ENCODE measurements at regions not wholly inside any gene's neighbourhood (a gene's known extent, or its start where the extent isn't known, plus 50 kb on each side); places are given as distances from the start of the nearest gene placed in this dataset.

DNA sequence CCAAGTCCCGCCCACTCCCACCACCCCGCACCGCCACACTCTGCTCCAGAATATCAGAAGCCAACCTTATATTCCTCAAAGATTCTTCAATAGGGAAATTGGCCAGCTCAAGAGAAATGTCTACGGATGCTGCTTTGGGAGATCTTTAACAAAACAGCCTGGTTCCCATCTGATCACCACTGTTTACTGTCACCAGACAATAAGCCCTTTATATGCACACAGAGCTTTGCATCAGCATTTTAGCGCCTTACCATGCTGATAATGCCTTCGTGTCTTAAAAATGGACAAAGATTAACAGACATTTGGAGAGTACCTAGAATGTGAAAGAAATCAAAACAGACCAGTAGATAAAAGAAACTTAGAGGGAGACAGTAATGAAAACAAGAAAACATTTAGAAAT lies 141.7 kb upstream of the SYT6 start:
- no TSS peak for BruUV-seq (replicated peaks)
- Mint-ChIP-seq H3K36me3 (ENCODE audit: insufficient read depth, unreplicated experiment) (no peaks in the 10 kb centered on the region), H3K27me3 (ENCODE audit: unreplicated experiment) (peaks cover 88% of the 10 kb centered on the region), H3K9me3 (ENCODE audit: low read depth, unreplicated experiment) (no peaks in the 10 kb centered on the region), H3K4me1 (ENCODE audit: low read depth, unreplicated experiment) (no peaks in the 10 kb centered on the region), H3K4me3 (ENCODE audit: low read depth, unreplicated experiment) (no peak overlapping the region), H3K27ac (ENCODE audit: unreplicated experiment) (no peak overlapping the region)
- TF ChIP-seq, protein P1, sequence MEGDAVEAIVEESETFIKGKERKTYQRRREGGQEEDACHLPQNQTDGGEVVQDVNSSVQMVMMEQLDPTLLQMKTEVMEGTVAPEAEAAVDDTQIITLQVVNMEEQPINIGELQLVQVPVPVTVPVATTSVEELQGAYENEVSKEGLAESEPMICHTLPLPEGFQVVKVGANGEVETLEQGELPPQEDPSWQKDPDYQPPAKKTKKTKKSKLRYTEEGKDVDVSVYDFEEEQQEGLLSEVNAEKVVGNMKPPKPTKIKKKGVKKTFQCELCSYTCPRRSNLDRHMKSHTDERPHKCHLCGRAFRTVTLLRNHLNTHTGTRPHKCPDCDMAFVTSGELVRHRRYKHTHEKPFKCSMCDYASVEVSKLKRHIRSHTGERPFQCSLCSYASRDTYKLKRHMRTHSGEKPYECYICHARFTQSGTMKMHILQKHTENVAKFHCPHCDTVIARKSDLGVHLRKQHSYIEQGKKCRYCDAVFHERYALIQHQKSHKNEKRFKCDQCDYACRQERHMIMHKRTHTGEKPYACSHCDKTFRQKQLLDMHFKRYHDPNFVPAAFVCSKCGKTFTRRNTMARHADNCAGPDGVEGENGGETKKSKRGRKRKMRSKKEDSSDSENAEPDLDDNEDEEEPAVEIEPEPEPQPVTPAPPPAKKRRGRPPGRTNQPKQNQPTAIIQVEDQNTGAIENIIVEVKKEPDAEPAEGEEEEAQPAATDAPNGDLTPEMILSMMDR (IDR thresholded peaks at IDR 0.05; ENCODE audit: unreplicated experiment), result no peak
- intact Hi-C loops (cut with micrococcal nuclease; ENCODE audit: unreplicated experiment), result no loop called here
- CTCF ChIA-PET, result no interaction called here
- DNase-seq, result no peak

DNA sequence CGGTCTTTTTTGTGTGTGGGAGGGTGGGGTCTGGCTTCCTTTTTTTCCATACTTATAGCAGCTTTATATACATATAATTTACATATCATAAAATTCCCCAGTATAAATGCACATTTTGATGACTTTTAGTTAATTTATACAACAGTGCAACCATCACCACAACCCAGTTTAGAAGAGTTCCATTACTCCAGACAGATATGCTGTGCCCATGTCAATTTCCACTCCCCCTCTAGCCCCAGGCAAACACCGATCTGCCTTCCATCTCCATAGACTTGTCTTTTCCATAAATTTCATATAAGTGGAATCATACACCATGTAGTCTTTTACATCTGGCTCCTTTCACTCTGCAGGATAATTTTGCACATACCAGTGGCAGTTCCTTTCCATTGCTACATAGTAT lies 139.2 kb upstream of the SYT6 start:
- CTCF ChIA-PET, result no interaction called here
- TF ChIP-seq, protein P1 (IDR thresholded peaks at IDR 0.05; ENCODE audit: unreplicated experiment), result no peak
- H3K36me3 Mint-ChIP-seq (ENCODE audit: insufficient read depth, unreplicated experiment), result no peaks in the 10 kb centered on the region
- BruUV-seq (replicated peaks), result no TSS peak
- peaks cover 85% of the 10 kb centered on the region for H3K27me3 Mint-ChIP-seq (ENCODE audit: unreplicated experiment)
- H3K4me1 Mint-ChIP-seq (ENCODE audit: low read depth, unreplicated experiment), result no peaks in the 10 kb centered on the region
- intact Hi-C loops (cut with micrococcal nuclease; ENCODE audit: unreplicated experiment), result no loop called here
- DNase-seq, result no peak
- no peak overlapping the region for H3K4me3 Mint-ChIP-seq (ENCODE audit: low read depth, unreplicated experiment)
- H3K27ac Mint-ChIP-seq (ENCODE audit: unreplicated experiment), result no peak overlapping the region
- no peaks in the 10 kb centered on the region for H3K9me3 Mint-ChIP-seq (ENCODE audit: low read depth, unreplicated experiment)

DNA sequence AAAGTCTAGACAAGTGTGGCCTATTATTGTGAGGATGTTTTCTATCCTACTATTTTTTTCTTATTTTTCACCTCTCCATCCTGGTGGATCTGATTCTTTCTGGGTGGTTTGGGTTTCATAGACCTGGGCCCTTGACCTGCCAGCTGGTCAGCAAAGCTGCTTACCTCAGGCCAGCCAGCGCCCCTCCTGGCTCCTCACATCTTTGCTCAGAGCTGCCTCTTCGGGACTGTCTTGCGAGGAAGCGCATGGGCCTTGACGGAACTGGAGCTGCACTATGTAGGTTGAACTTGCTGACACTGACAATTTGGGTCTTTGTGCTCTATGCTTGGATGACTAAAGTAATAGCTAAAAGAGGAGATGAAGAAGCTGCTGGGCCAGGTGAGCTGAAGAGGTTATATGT lies 138.5 kb upstream of the SYT6 start:
- Mint-ChIP-seq H3K27me3 (ENCODE audit: unreplicated experiment) (peaks cover 79% of the 10 kb centered on the region), H3K9me3 (ENCODE audit: low read depth, unreplicated experiment) (no peaks in the 10 kb centered on the region), H3K4me3 (ENCODE audit: low read depth, unreplicated experiment) (no peak overlapping the region), H3K36me3 (ENCODE audit: insufficient read depth, unreplicated experiment) (no peaks in the 10 kb centered on the region), H3K4me1 (ENCODE audit: low read depth, unreplicated experiment) (no peaks in the 10 kb centered on the region), H3K27ac (ENCODE audit: unreplicated experiment) (no peak overlapping the region)
- no TSS peak for BruUV-seq (replicated peaks)
- intact Hi-C loops (cut with micrococcal nuclease; ENCODE audit: unreplicated experiment), result no loop called here
- no peak for DNase-seq
- TF ChIP-seq, protein P1 (IDR thresholded peaks at IDR 0.05; ENCODE audit: unreplicated experiment), result no peak
- CTCF ChIA-PET, result interaction anchor here (1.2 kb wide), 1 partner anchor 10 kb away, joined by 3 read pairs; no protein-coding TSS in a partner anchor

DNA sequence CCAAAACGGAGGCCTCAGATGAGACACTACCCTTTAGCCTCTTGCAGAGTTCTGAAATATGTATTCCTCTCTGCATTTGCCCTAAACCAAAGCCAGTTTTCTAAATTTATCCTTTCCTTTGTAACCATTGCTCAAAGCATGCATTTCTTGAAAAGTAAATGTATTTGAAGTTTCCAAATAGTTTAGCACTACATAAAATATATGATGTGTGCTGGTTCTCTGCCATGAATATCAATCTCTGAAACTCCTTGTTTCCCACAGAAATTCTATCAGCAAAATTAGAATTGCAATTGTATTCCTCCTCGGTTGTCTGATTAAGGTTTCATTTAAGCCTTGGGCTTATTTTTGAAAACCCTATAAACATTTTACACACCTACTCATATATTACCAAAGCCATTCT lies 137.1 kb upstream of the SYT6 start:
- Mint-ChIP-seq H3K4me1 (ENCODE audit: low read depth, unreplicated experiment) (no peaks in the 10 kb centered on the region), H3K27me3 (ENCODE audit: unreplicated experiment) (peaks cover 65% of the 10 kb centered on the region), H3K27ac (ENCODE audit: unreplicated experiment) (no peak overlapping the region), H3K36me3 (ENCODE audit: insufficient read depth, unreplicated experiment) (no peaks in the 10 kb centered on the region), H3K4me3 (ENCODE audit: low read depth, unreplicated experiment) (no peak overlapping the region), H3K9me3 (ENCODE audit: low read depth, unreplicated experiment) (no peaks in the 10 kb centered on the region)
- CTCF ChIA-PET, result no interaction called here
- no TSS peak for BruUV-seq (replicated peaks)
- intact Hi-C loops (cut with micrococcal nuclease; ENCODE audit: unreplicated experiment), result no loop called here
- TF ChIP-seq, protein P1 (IDR thresholded peaks at IDR 0.05; ENCODE audit: unreplicated experiment), result no peak
- no peak for DNase-seq

DNA sequence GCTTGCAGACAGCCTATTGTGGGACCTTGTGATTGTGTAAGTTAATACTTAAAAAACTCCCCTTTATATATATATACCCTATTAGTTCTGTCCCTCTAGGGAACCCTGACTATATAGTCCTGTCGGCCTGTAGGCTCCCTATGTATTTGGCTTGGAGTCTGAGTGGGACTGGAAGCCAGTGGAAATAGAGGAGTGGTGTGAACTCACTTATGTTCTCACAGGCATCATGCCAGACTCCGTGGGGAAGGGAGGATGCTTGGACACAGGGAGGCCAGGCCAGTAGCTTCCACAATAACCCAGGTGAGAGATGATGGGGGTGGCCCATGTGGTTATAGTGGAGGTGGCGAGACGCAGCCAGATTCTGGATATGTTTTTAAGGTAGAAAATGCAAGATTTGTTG lies 136.7 kb upstream of the SYT6 start:
- Mint-ChIP-seq H3K4me3 (ENCODE audit: low read depth, unreplicated experiment) (no peak overlapping the region), H3K9me3 (ENCODE audit: low read depth, unreplicated experiment) (no peaks in the 10 kb centered on the region), H3K27ac (ENCODE audit: unreplicated experiment) (no peak overlapping the region), H3K27me3 (ENCODE audit: unreplicated experiment) (peaks cover 60% of the 10 kb centered on the region), H3K36me3 (ENCODE audit: insufficient read depth, unreplicated experiment) (no peaks in the 10 kb centered on the region), H3K4me1 (ENCODE audit: low read depth, unreplicated experiment) (no peaks in the 10 kb centered on the region)
- DNase-seq, result no peak
- BruUV-seq (replicated peaks), result no TSS peak
- intact Hi-C loops (cut with micrococcal nuclease; ENCODE audit: unreplicated experiment), result no loop called here
- CTCF ChIA-PET, result no interaction called here
- TF ChIP-seq, protein P1 (IDR thresholded peaks at IDR 0.05; ENCODE audit: unreplicated experiment), result no peak
